ENCODE measurements at regions not wholly inside any gene's neighbourhood (a gene's known extent, or its start where the extent isn't known, plus 50 kb on each side); places are given as distances from the start of the nearest gene placed in this dataset.

DNA sequence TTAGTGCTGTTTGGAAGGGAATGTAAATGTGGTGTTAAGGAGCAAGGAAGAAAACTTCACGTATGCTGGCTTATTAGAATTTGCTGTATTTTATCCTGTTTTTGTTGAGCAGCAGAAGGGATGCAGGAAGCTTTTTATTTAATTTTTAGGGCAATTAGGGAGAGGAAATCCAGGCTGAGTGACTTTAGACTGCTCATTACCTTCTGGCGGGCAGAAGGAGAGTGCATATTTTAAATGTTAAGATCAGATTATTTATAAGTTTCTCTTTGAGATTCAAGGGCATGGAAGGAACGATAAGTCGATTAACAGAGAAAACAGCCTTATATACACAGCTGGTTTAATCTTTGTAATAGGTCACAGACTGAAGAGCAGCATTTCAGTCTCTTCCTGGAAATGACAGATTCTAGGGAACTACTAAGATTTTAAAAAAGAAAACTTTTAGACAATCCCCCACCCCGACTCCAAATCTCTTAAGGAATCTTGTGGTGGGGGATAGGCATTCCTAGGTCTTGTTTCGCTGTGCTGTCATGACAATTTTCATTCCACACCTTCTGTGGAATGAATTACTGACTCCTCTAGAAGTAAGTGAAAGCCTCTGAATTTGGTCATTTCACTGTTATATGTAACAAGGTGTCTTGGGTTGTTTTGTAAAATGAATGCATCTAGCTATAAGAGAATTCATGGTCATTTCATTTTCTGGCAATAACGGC is 402.5 kb downstream of the RAPGEF2 start:
- BruUV-seq (replicated peaks) = no TSS peak
- Histone ChIP-seq H3K27me3 (ENCODE audit: control insufficient read depth, insufficient read depth, low read length) (no peaks in the 10 kb centered on the region), H3K27ac (ENCODE audit: low read length) (no peak overlapping the region), H3K36me3 (ENCODE audit: control insufficient read depth, insufficient read depth, low read length) (no peaks in the 10 kb centered on the region), H3K4me1 (ENCODE audit: control insufficient read depth, insufficient read depth, low read length) (no peaks in the 10 kb centered on the region), H3K9me3 (ENCODE audit: control insufficient read depth, insufficient read depth, low read depth, low read length) (no peaks in the 10 kb centered on the region), H3K4me3 (ENCODE audit: low read depth in 2 of 2, low read length in 2 of 2) (no peak overlapping the region)
- ATAC-seq = no peak
- TF ChIP-seq, protein P1, sequence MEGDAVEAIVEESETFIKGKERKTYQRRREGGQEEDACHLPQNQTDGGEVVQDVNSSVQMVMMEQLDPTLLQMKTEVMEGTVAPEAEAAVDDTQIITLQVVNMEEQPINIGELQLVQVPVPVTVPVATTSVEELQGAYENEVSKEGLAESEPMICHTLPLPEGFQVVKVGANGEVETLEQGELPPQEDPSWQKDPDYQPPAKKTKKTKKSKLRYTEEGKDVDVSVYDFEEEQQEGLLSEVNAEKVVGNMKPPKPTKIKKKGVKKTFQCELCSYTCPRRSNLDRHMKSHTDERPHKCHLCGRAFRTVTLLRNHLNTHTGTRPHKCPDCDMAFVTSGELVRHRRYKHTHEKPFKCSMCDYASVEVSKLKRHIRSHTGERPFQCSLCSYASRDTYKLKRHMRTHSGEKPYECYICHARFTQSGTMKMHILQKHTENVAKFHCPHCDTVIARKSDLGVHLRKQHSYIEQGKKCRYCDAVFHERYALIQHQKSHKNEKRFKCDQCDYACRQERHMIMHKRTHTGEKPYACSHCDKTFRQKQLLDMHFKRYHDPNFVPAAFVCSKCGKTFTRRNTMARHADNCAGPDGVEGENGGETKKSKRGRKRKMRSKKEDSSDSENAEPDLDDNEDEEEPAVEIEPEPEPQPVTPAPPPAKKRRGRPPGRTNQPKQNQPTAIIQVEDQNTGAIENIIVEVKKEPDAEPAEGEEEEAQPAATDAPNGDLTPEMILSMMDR (IDR thresholded peaks at IDR 0.05) = no peak
- no peak for TF ChIP-seq POLR2AphosphoS5 (IDR thresholded peaks at IDR 0.05; ENCODE audit: low read depth, low read length)
- TF ChIP-seq REST (IDR thresholded peaks at IDR 0.05; ENCODE audit: insufficient read depth in 1 of 2, low read depth in 2 of 2, low read length in 1 of 2) = no peak
- TF ChIP-seq TCF7L2 (IDR thresholded peaks at IDR 0.05; ENCODE audit: low read depth, low read length) = no peak
- no peak for TF ChIP-seq SIN3A (IDR thresholded peaks at IDR 0.05; ENCODE audit: borderline replicate concordance, insufficient read depth, low read depth, low read length)
- no peak for DNase-seq (ENCODE audit: low read depth, low spot score)
- in situ Hi-C loops (cut with HindIII; ENCODE audit: low pct_unique_long_range_greater_than_20kb, low sequenced_read_pairs) (no loop called here), intact Hi-C loops (cut with micrococcal nuclease; ENCODE audit: unreplicated experiment) (no loop called here)
- CTCF ChIA-PET = interaction anchor here (0.9 kb wide), 1 partner anchor 18 kb away, joined by 3 read pairs; no protein-coding TSS in a partner anchor
- POLR2A ChIA-PET = no interaction called here

DNA sequence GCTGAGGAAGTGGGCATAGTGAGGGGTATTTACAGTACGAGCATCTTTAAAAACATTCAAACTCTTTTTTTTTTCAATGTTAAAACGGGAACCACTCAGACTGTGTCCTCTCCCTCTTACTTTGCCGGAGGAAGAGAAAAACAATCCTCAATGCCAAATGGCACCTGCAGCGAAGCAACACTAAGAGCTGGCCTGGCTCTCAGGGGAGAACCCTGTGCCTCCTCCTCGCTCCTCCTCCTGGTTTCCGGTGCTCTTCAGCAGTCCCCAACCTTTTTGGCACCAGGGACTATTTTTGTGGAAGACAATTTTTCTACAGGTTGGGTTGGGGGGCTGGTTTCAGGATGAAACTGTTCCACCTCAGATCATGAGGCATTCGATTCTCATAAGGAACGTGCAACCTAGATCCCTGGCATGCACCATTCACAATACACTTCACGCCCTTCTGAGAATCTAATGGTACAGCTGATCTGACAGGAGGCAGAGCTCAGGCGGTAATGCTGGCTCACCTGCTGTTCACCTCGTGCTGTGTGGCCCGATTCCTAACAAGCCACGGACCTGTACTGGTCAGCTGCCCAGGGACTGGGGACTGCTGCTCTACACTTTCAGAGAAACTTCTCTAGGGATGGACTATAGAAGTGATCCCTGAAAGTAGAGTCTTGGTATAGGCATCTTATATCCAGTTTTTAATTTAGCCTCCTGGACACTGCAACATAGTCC is 404.1 kb downstream of the RAPGEF2 start:
- ChIA-PET POLR2A (no interaction called here), CTCF (no interaction called here)
- intact Hi-C loops (cut with micrococcal nuclease; ENCODE audit: unreplicated experiment) = no loop called here
- TF ChIP-seq TCF7L2 (IDR thresholded peaks at IDR 0.05; ENCODE audit: low read depth, low read length) (no peak), REST (IDR thresholded peaks at IDR 0.05; ENCODE audit: insufficient read depth in 1 of 2, low read depth in 2 of 2, low read length in 1 of 2) (no peak), POLR2AphosphoS5 (IDR thresholded peaks at IDR 0.05; ENCODE audit: low read depth, low read length) (no peak), SIN3A (IDR thresholded peaks at IDR 0.05; ENCODE audit: borderline replicate concordance, insufficient read depth, low read depth, low read length) (no peak)
- TF ChIP-seq, protein P1 (IDR thresholded peaks at IDR 0.05) = no peak
- Histone ChIP-seq H3K27ac (ENCODE audit: low read length) (no peak overlapping the region), H3K27me3 (ENCODE audit: control insufficient read depth, insufficient read depth, low read length) (no peaks in the 10 kb centered on the region), H3K36me3 (ENCODE audit: control insufficient read depth, insufficient read depth, low read length) (no peaks in the 10 kb centered on the region), H3K4me1 (ENCODE audit: control insufficient read depth, insufficient read depth, low read length) (no peaks in the 10 kb centered on the region), H3K4me3 (ENCODE audit: low read depth in 2 of 2, low read length in 2 of 2) (no peak overlapping the region), H3K9me3 (ENCODE audit: control insufficient read depth, insufficient read depth, low read depth, low read length) (no peaks in the 10 kb centered on the region)
- in situ Hi-C loops (cut with HindIII; ENCODE audit: low pct_unique_long_range_greater_than_20kb, low sequenced_read_pairs) = no loop called here
- DNase-seq (ENCODE audit: low read depth, low spot score) (no peak), ATAC-seq (no peak)
- BruUV-seq (replicated peaks) = no TSS peak

Measured in Panc1 (cell line).